ENCODE measurements at regions not wholly inside any gene's neighbourhood (a gene's known extent, or its start where the extent isn't known, plus 50 kb on each side); places are given as distances from the start of the nearest gene placed in this dataset.

DNA sequence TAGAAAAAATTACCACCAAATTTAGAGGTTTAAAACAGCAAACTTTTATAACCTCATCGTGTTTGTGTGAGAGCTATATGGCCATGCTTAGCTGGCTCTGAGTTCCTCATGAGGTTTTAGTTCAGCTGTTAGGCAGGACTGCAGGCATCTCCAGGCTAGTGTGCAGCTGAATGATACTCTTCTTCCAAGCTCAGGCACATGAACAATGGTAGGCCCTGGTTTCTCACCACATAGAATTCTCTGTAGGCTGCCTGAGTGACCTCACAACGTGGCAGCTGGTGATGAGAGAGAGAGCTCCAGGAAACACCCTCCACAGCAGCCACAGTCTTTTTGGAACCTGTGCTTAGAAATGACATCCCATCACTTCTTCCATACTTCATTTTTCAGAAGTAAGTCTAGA is 540.6 kb upstream of the MIR17HG start:
- no peak for TF ChIP-seq POLR2AphosphoS5 (IDR thresholded peaks at IDR 0.05; ENCODE audit: borderline replicate concordance, low read depth, low read length)
- TF ChIP-seq EZH2 (IDR thresholded peaks at IDR 0.05) = no peak
